ENCODE measurements at regions not wholly inside any gene's neighbourhood (a gene's known extent, or its start where the extent isn't known, plus 50 kb on each side); places are given as distances from the start of the nearest gene placed in this dataset.

- TF ChIP-seq CTCF (IDR thresholded peaks at IDR 0.05; ENCODE audit: low read depth, low read length), result no peak
- no peak for TF ChIP-seq POLR2A (IDR thresholded peaks at IDR 0.05; ENCODE audit: extremely low read depth, insufficient read length)
- TF ChIP-seq MAX (IDR thresholded peaks at IDR 0.05; ENCODE audit: low read depth, low read length), result no peak
Observed at GRCh38 chr6:112806163-112806865, 459.2 kb downstream of the RFPL4B start.

Measured in NB4 (cell line).